Stimulated activated effector memory CD8-positive, alpha-beta T cell treated with anti-CD3 and anti-CD28 coated beads, Interleukin-12 subunit alpha, Interleukin-12 subunit beta, amount 100 ng/mL, for 72 hours (primary cell): ENCODE measurements at regions not wholly inside any gene's neighbourhood (a gene's known extent, or its start where the extent isn't known, plus 50 kb on each side); places are given as distances from the start of the nearest gene placed in this dataset.

ENCODE experiments used
- ATAC-seq: fragments of 150-1000 bp; cut with Tn5 transposase; 2 replicates; pipeline ENCODE4 v1.10.0; 2021
- DNase-seq, 2 donors: peaks; one replicate each; pipeline ENCODE4 v3.0.0; 2021 to 2022; ENCODE audit warnings: low spot score in 2 of 2
- H3K27ac Mint-ChIP-seq: one replicate; pipeline ENCODE4 v1.8.0; 2022; ENCODE audit warnings: mild to moderate bottlenecking, mixed read lengths
- H3K36me3 Mint-ChIP-seq: one replicate; pipeline ENCODE4 v1.8.0; 2022; ENCODE audit warnings: mild to moderate bottlenecking, mixed read lengths
- H3K4me1 Mint-ChIP-seq: one replicate; pipeline ENCODE4 v1.8.0; 2022; ENCODE audit warnings: mixed read lengths
- H3K4me3 Mint-ChIP-seq: one replicate; pipeline ENCODE4 v1.8.0; 2022; ENCODE audit warnings: mild to moderate bottlenecking, mixed read lengths
- H3K9me3 Mint-ChIP-seq: one replicate; pipeline ENCODE4 v1.8.0; 2022; ENCODE audit warnings: mixed read lengths

- H3K36me3 Mint-ChIP-seq = no peaks in the 10 kb centered on the region
- no peaks in the 10 kb centered on the region for H3K4me1 Mint-ChIP-seq
- H3K9me3 Mint-ChIP-seq = peaks cover 5% of the 10 kb centered on the region
- no peak overlapping the region for H3K4me3 Mint-ChIP-seq
- DNase-seq (no peak), ATAC-seq (no peak)
- no peak overlapping the region for H3K27ac Mint-ChIP-seq
These were observed 102.7 kb upstream of the MTNR1B start for GRCh38 chr11:92866679-92867282.

GRCh38 chr11:92867913-92868619 is 101.4 kb upstream of the MTNR1B start:
- Mint-ChIP-seq H3K4me3 (no peak overlapping the region), H3K9me3 (peaks cover 5% of the 10 kb centered on the region), H3K27ac (no peak overlapping the region), H3K4me1 (no peaks in the 10 kb centered on the region), H3K36me3 (no peaks in the 10 kb centered on the region)
- ATAC-seq (no peak), DNase-seq (no peak)

- no peaks in the 10 kb centered on the region for H3K4me1 Mint-ChIP-seq
- H3K9me3 Mint-ChIP-seq = peaks cover 5% of the 10 kb centered on the region
- DNase-seq (no peak), ATAC-seq (no peak)
- no peak overlapping the region for H3K27ac Mint-ChIP-seq
- H3K4me3 Mint-ChIP-seq = no peak overlapping the region
- H3K36me3 Mint-ChIP-seq = no peaks in the 10 kb centered on the region
These were observed 99.7 kb upstream of the MTNR1B start for GRCh38 chr11:92869716-92870115.

GRCh38 chr11:92870196-92870832 is 99.1 kb upstream of the MTNR1B start:
- Mint-ChIP-seq H3K36me3 (no peaks in the 10 kb centered on the region), H3K4me1 (no peaks in the 10 kb centered on the region), H3K4me3 (no peak overlapping the region), H3K9me3 (peaks cover 5% of the 10 kb centered on the region), H3K27ac (no peak overlapping the region)
- no peak for ATAC-seq
- no peak for DNase-seq

GRCh38 chr11:92873551-92873950 is 95.9 kb upstream of the MTNR1B start:
- no peaks in the 10 kb centered on the region for H3K4me1 Mint-ChIP-seq
- DNase-seq (no peak), ATAC-seq (no peak)
- H3K9me3 Mint-ChIP-seq = peaks cover 5% of the 10 kb centered on the region
- H3K4me3 Mint-ChIP-seq = no peak overlapping the region
- H3K36me3 Mint-ChIP-seq = no peaks in the 10 kb centered on the region
- H3K27ac Mint-ChIP-seq = no peak overlapping the region

GRCh38 chr11:92875473-92875872 is 94.0 kb upstream of the MTNR1B start:
- Mint-ChIP-seq H3K27ac (no peak overlapping the region), H3K4me3 (no peak overlapping the region), H3K9me3 (no peaks in the 10 kb centered on the region), H3K36me3 (no peaks in the 10 kb centered on the region), H3K4me1 (no peaks in the 10 kb centered on the region)
- ATAC-seq (no peak), DNase-seq (no peak)

GRCh38 chr11:92879086-92879485 is 90.4 kb upstream of the MTNR1B start:
- H3K36me3 Mint-ChIP-seq = no peaks in the 10 kb centered on the region
- H3K4me1 Mint-ChIP-seq = no peaks in the 10 kb centered on the region
- no peak for ATAC-seq

GRCh38 chr11:92880381-92880780 is 89.1 kb upstream of the MTNR1B start:
- Mint-ChIP-seq H3K9me3 (peaks cover 6% of the 10 kb centered on the region), H3K27ac (no peak overlapping the region), H3K36me3 (no peaks in the 10 kb centered on the region), H3K4me1 (no peaks in the 10 kb centered on the region), H3K4me3 (no peak overlapping the region)
- ATAC-seq (no peak), DNase-seq (no peak)

More at GRCh38 chr11:92879086-92879485, 90.4 kb upstream of the MTNR1B start:
- Mint-ChIP-seq H3K4me3 (no peak overlapping the region), H3K27ac (no peak overlapping the region), H3K9me3 (peaks cover 4% of the 10 kb centered on the region)
- no peak for DNase-seq

- H3K9me3 Mint-ChIP-seq = peaks cover 6% of the 10 kb centered on the region
- no peaks in the 10 kb centered on the region for H3K4me1 Mint-ChIP-seq
- no peak for ATAC-seq
- DNase-seq = no peak
- no peaks in the 10 kb centered on the region for H3K36me3 Mint-ChIP-seq
- H3K27ac Mint-ChIP-seq = no peak overlapping the region
- H3K4me3 Mint-ChIP-seq = no peak overlapping the region
These were observed 87.5 kb upstream of the MTNR1B start for GRCh38 chr11:92881940-92882450.

- H3K9me3 Mint-ChIP-seq = peaks cover 6% of the 10 kb centered on the region
- no peaks in the 10 kb centered on the region for H3K36me3 Mint-ChIP-seq
- no peak for ATAC-seq
- H3K4me3 Mint-ChIP-seq = no peak overlapping the region
- no peak for DNase-seq
- no peaks in the 10 kb centered on the region for H3K4me1 Mint-ChIP-seq
- H3K27ac Mint-ChIP-seq = no peak overlapping the region
These were observed 86.4 kb upstream of the MTNR1B start for GRCh38 chr11:92882828-92883611.

GRCh38 chr11:92885600-92885999 is 83.9 kb upstream of the MTNR1B start:
- no peak overlapping the region for H3K4me3 Mint-ChIP-seq
- no peak overlapping the region for H3K27ac Mint-ChIP-seq
- H3K9me3 Mint-ChIP-seq = peaks cover 6% of the 10 kb centered on the region
- no peak for DNase-seq
- H3K4me1 Mint-ChIP-seq = no peaks in the 10 kb centered on the region
- ATAC-seq = no peak
- H3K36me3 Mint-ChIP-seq = no peaks in the 10 kb centered on the region

GRCh38 chr11:92886243-92886905 is 83.1 kb upstream of the MTNR1B start:
- no peak for ATAC-seq
- Mint-ChIP-seq H3K4me3 (no peak overlapping the region), H3K27ac (no peak overlapping the region), H3K4me1 (no peaks in the 10 kb centered on the region), H3K9me3 (peaks cover 6% of the 10 kb centered on the region), H3K36me3 (no peaks in the 10 kb centered on the region)
- DNase-seq = peak in 1 of 2 donors; percentile 47

- no peak overlapping the region for H3K27ac Mint-ChIP-seq
- DNase-seq = no peak
- H3K4me1 Mint-ChIP-seq = no peaks in the 10 kb centered on the region
- no peak overlapping the region for H3K4me3 Mint-ChIP-seq
- no peaks in the 10 kb centered on the region for H3K36me3 Mint-ChIP-seq
- H3K9me3 Mint-ChIP-seq = peaks cover 5% of the 10 kb centered on the region
- ATAC-seq = no peak
These were observed 80.8 kb upstream of the MTNR1B start for GRCh38 chr11:92888696-92889095.

- Mint-ChIP-seq H3K4me1 (no peaks in the 10 kb centered on the region), H3K36me3 (no peaks in the 10 kb centered on the region), H3K9me3 (no peaks in the 10 kb centered on the region), H3K27ac (no peak overlapping the region), H3K4me3 (no peak overlapping the region)
- no peak for DNase-seq
- no peak for ATAC-seq
These were observed 78.6 kb upstream of the MTNR1B start for GRCh38 chr11:92890846-92891245.
